Lower leg skin (tissue), 4 donors: ENCODE measurements at regions not wholly inside any gene's neighbourhood (a gene's known extent, or its start where the extent isn't known, plus 50 kb on each side); places are given as distances from the start of the nearest gene placed in this dataset.

Experiments used
- DNase-seq, 2 donors: peaks; one replicate each; pipeline ENCODE4 v3.0.0-alpha.2; 2019; ENCODE audit warnings: low spot score in 2 of 2
- H3K4me3 ChIP-seq: fragments of 200-600 bp; sonication (generic); 2 replicates; pipeline ENCODE4 v1.5.1; 2017; ENCODE audit warnings: mild to moderate bottlenecking, low read depth; ENCODE audit not compliant: poor library complexity, severe bottlenecking
- POLR2A ChIP-seq, 2 donors: fragments of 450-650 bp; IDR thresholded peaks; one replicate each; pipeline ENCODE4 v1.6.1; 2016 to 2017; ENCODE audit warnings: antibody characterized with exemption in 2 of 2, mild to moderate bottlenecking in 1 of 2, moderate library complexity in 1 of 2
- whole genome bisulfite sequencing, 2 donors: methylation state at CpG; one replicate each; pipeline ENCODE4 v1.1.5; 2018; 5-methylcytosine and 5-hydroxymethylcytosine counted together
- intact Hi-C: fragments of 100-400 bp; cut with DNase I; formaldehyde crosslinking; loops from one replicate; pipeline ENCODE4 v1.15.0; 2023; ENCODE audit warnings: low total_unique reads
- TF ChIP-seq, protein P1 (sequence below), 3 donors: fragments of 450-650 bp; IDR thresholded peaks; one replicate each; pipeline ENCODE4 v1.5.1; 2016; ENCODE audit warnings: antibody characterized with exemption in 3 of 3, mild to moderate bottlenecking in 3 of 3, moderate library complexity in 2 of 3

DNA sequence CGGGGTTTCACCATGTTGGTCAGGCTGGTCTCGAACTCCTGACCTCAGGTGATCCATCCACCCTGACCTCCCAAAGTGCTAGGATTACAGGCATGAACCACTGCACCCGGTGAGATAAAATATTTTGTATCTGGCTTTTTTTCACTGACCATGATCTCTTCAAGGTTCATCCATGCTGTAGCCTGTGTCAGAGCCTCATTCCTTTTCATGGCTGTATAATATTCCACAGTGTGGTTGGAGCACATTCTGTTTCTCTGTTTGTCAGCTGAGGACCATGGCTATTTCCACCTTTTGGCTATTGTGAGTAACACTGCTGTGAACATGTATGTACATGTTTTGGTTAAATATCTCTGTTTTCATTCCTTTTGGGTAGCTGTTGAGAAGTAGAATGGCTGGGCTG, 169.2 kb downstream of the SHOX start:
- 92 to 97% methylated on average over 3 of the region's 3 CpGs for WGBS, 2 donors
- no peak for TF ChIP-seq POLR2A (IDR thresholded peaks at IDR 0.05)
- TF ChIP-seq, protein P1, sequence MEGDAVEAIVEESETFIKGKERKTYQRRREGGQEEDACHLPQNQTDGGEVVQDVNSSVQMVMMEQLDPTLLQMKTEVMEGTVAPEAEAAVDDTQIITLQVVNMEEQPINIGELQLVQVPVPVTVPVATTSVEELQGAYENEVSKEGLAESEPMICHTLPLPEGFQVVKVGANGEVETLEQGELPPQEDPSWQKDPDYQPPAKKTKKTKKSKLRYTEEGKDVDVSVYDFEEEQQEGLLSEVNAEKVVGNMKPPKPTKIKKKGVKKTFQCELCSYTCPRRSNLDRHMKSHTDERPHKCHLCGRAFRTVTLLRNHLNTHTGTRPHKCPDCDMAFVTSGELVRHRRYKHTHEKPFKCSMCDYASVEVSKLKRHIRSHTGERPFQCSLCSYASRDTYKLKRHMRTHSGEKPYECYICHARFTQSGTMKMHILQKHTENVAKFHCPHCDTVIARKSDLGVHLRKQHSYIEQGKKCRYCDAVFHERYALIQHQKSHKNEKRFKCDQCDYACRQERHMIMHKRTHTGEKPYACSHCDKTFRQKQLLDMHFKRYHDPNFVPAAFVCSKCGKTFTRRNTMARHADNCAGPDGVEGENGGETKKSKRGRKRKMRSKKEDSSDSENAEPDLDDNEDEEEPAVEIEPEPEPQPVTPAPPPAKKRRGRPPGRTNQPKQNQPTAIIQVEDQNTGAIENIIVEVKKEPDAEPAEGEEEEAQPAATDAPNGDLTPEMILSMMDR (IDR thresholded peaks at IDR 0.05), result no peak
- no peak overlapping the region for H3K4me3 ChIP-seq
- intact Hi-C loops, result no loop called here
- no peak for DNase-seq

DNA sequence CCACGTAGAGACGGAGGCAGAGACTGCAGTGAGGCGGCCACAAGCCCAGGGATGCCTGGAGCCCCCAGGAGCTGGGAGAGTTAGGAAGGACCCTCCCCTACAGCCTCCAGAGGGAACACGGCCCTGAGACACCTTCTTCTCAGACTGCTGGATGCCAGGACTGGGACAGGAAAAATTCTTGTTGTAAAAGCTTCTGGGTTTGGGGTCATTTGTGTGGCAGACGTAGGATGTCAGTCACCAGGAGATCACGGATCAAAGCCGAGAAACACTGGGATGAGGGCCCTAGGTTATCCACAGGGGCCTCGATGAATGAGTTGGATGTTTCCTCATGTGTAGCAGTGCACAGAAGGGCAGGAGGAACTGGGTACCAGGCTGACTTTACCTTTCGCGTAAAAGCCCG, 163.7 kb downstream of the SHOX start:
- peak in 1 of 2 donors; percentile 56 for DNase-seq
- intact Hi-C loops, result no loop called here
- TF ChIP-seq, protein P1 (IDR thresholded peaks at IDR 0.05), result no peak
- TF ChIP-seq POLR2A (IDR thresholded peaks at IDR 0.05), result no peak
- H3K4me3 ChIP-seq, result no peak overlapping the region
- WGBS, 2 donors, result 78 to 82% methylated on average over 11 of the region's 11 CpGs

DNA sequence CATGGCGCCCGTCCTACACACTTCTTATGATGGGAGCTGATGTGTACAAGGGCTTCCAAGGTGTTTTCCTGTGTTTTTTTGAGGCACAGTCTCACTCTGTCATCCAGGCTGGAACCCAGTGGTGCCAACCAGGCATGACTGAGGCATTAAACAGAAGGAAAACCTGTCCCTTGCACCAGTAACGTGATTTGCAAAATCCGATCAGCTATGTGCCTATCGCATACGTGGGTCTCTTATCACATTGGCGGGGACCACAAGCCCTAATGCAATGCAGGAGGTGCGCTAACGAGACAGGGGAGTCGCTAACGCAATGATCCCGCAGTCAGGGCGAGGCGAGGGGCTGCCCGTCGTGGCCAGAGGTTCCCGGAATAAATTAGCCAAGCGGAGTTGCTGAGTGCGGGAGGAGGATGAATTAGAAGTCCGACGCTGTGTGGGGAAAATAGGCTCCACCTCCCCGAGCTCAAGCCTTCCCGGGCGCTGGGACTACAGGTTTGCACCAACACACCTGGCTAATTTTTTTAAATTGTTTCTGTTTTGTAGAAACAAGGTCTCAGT, 162.7 kb downstream of the SHOX start:
- TF ChIP-seq, protein P1 (IDR thresholded peaks at IDR 0.05), result no peak
- TF ChIP-seq POLR2A (IDR thresholded peaks at IDR 0.05), result no peak
- H3K4me3 ChIP-seq, result no peak overlapping the region
- intact Hi-C loops, result no loop called here
- WGBS, 2 donors, result 78 to 79% methylated on average over 24 of the region's 24 CpGs
- peak in 1 of 2 donors; percentile 74 for DNase-seq

DNA sequence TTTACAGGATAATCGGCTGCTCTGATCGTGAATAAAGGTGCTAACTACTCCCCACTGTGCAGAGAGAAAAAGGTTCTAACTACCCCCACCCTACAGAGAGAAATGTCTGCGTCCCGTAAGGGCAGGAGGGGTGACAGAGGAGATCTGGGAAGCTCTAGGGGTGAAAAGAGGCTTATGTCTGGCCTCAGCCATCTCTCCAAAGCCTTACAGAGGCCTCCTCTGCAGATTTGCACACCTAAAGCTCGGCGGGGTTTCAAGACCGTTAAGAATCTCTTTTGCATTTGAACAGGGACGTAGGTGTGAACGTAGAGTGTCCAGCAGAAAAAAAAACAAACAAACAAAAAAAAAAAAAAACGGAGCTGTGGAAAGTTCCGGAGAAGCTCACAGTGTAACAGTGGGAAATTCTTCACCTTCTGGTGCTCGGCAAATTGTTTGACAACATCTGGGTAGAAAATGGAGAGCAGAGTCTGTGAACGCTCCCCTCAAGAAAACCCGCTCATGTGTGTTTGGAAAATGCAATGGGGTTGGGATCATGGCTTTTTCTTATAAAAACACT, 161.0 kb downstream of the SHOX start:
- no peak for TF ChIP-seq POLR2A (IDR thresholded peaks at IDR 0.05)
- TF ChIP-seq, protein P1 (IDR thresholded peaks at IDR 0.05), result no peak
- intact Hi-C loops, result no loop called here

DNA sequence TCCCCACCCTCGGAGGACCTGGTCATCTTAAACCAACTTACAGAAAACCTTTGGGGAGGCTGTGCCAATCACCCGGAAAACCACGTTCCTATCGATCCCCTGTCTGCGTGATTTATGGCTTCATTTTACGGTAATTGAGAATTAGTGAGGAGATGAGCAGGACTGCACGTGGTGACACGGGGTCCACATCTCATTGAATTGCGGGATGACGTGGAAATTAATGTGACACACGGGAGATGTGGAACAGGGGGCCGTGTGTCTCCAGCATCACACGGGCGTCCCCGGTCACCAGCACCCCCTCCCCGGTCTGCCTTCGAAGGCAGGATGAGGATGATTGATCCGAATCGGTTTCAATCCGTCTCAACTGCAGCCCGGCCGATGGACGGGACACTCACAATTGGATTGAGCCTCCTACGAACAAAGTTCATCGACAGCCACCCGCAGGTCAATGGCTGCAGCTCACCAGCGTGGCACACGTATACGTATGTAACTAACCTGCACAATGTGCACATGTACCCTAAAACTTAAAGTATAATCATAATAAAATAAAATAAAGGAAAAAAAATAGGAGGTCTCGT, 160.3 kb downstream of the SHOX start:
- TF ChIP-seq, protein P1 (IDR thresholded peaks at IDR 0.05), result no peak
- no peak for TF ChIP-seq POLR2A (IDR thresholded peaks at IDR 0.05)
- WGBS, 2 donors, result 31% methylated on average over 22 to 30 of the region's 30 CpGs
- H3K4me3 ChIP-seq, result no peak overlapping the region
- intact Hi-C loops, result no loop called here
- peak in 1 of 2 donors; percentile 46 for DNase-seq

More for the DNA sequence above, 161.0 kb downstream of the SHOX start:
- peak in 1 of 2 donors; percentile 9 for DNase-seq
- 47 to 52% methylated on average over 14 of the region's 14 CpGs for WGBS, 2 donors
- H3K4me3 ChIP-seq, result no peak overlapping the region
